ENCODE measurements at regions not wholly inside any gene's neighbourhood (a gene's known extent, or its start where the extent isn't known, plus 50 kb on each side); places are given as distances from the start of the nearest gene placed in this dataset.

DNA sequence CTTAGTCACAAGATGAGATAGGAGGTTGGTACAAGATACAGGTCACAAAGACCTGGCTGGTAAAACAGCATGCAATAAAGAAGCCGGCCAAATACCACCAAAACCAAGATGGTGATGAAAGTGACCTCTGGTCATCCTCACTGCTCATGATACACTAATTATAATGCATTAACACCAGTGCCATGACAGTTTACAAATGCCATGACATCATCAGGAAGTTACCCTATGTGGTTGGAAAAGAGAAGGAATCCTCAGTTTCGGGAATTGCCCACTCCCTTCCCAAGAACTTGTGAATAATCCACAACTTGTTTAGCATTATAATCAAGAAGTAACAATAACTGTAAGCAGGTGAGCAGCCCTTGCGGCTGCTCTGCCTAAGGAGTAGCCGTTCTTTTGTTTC, 408.5 kb upstream of the RAG2 start:
- no peaks in the 10 kb centered on the region for H3K36me3 ChIP-seq (ENCODE audit: control insufficient read depth, insufficient read depth, low read length)
- no peak overlapping the region for H3K9ac ChIP-seq (ENCODE audit: low read length)
- H3K4me3 ChIP-seq (ENCODE audit: low read length) = no peak overlapping the region
- no peaks in the 10 kb centered on the region for H3K27me3 ChIP-seq (ENCODE audit: control insufficient read depth, insufficient read depth, low read length)
- no peaks in the 10 kb centered on the region for H3K4me1 ChIP-seq (ENCODE audit: control insufficient read depth, insufficient read depth, low read length)
- no peak overlapping the region for H3K27ac ChIP-seq (ENCODE audit: low read depth, low read length)

DNA sequence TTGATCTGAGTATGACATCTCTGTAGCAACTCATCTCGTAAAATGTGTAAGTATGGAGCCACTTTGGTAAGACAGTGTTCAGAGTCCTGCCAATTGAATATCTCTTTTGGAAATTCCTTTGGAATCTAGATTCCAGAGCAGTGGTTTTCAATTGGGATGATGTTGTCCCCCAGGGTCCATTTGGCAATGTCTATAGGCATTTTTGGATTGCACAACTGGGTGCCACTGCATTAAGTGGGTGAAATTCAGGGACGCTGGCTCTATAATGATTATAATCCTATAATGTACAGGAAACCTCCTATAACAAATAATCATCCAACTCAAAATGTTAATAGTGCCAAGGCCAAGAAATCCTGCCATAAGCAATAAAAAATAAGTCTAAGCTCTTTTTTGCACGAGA, 404.8 kb upstream of the RAG2 start:
- Histone ChIP-seq H3K4me1 (ENCODE audit: control insufficient read depth, insufficient read depth, low read length) (no peaks in the 10 kb centered on the region), H3K36me3 (ENCODE audit: control insufficient read depth, insufficient read depth, low read length) (no peaks in the 10 kb centered on the region), H3K9ac (ENCODE audit: low read length) (no peak overlapping the region), H3K27ac (ENCODE audit: low read depth, low read length) (no peak overlapping the region), H3K4me3 (ENCODE audit: low read length) (no peak overlapping the region), H3K27me3 (ENCODE audit: control insufficient read depth, insufficient read depth, low read length) (no peaks in the 10 kb centered on the region)

DNA sequence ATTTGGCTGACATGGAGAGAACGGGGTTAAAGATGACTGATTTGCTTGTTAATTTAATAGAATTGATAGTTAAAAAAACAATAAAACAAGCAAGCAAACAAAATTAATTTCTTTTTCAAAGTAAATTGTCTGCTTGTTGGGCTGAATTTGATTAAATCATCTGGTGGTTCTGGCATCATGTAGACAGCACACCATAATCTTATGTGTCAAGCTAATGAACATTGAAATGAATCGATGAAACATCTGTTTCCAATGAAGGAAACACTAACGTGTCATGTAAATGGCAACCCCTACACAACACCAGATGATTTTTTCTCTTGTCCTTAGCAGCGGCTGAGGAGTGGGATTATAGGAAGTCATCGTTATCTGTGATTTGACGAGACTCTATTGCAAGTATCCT, 399.6 kb upstream of the RAG2 start:
- Histone ChIP-seq H3K9ac (ENCODE audit: low read length) (no peak overlapping the region), H3K36me3 (ENCODE audit: control insufficient read depth, insufficient read depth, low read length) (no peaks in the 10 kb centered on the region), H3K4me1 (ENCODE audit: control insufficient read depth, insufficient read depth, low read length) (no peaks in the 10 kb centered on the region), H3K4me3 (ENCODE audit: low read length) (no peak overlapping the region), H3K27me3 (ENCODE audit: control insufficient read depth, insufficient read depth, low read length) (no peaks in the 10 kb centered on the region), H3K27ac (ENCODE audit: low read depth, low read length) (no peak overlapping the region)

DNA sequence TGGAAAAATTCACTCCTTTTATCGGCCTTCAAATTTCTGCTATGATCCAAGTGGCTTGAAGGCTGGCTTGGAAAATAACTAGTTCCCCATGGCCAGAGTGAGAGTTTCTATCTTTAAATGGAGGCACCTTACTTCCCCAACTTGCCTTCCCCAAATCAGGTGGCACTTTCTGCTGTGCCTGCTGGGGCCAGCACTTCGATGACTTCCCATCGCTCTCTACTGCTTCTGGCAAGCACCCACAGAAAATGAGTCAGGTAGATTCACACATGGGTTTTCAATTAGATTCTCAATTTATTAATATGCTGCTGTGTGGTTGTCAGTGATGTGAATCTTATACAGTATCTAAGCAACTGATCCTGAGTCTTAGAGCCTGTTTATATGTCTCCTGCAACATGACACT, 398.8 kb upstream of the RAG2 start:
- Histone ChIP-seq H3K27ac (ENCODE audit: low read depth, low read length) (no peak overlapping the region), H3K27me3 (ENCODE audit: control insufficient read depth, insufficient read depth, low read length) (no peaks in the 10 kb centered on the region), H3K9ac (ENCODE audit: low read length) (no peak overlapping the region), H3K36me3 (ENCODE audit: control insufficient read depth, insufficient read depth, low read length) (no peaks in the 10 kb centered on the region), H3K4me1 (ENCODE audit: control insufficient read depth, insufficient read depth, low read length) (no peaks in the 10 kb centered on the region), H3K4me3 (ENCODE audit: low read length) (no peak overlapping the region)

DNA sequence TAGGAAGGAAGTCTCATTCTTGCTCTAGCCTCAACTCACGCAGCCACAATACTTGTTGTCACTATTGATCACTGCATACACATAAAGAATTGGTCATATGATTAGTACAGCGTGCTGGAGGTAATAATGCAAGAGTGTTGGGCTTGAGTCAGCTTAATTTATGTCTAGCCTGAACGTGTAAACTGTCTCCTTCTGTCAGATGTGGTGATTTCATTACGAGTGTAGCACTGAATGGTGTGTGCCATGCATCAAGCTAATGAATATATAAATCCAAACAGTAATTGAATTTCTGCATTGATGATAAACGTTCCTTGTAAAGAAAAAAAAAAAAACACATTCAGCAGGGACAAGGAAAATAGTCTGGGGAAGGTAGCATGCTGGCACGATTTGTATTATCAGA, 396.2 kb upstream of the RAG2 start:
- Histone ChIP-seq H3K27me3 (ENCODE audit: control insufficient read depth, insufficient read depth, low read length) (no peaks in the 10 kb centered on the region), H3K4me1 (ENCODE audit: control insufficient read depth, insufficient read depth, low read length) (no peaks in the 10 kb centered on the region), H3K9ac (ENCODE audit: low read length) (no peak overlapping the region), H3K36me3 (ENCODE audit: control insufficient read depth, insufficient read depth, low read length) (no peaks in the 10 kb centered on the region), H3K27ac (ENCODE audit: low read depth, low read length) (no peak overlapping the region), H3K4me3 (ENCODE audit: low read length) (no peak overlapping the region)

DNA sequence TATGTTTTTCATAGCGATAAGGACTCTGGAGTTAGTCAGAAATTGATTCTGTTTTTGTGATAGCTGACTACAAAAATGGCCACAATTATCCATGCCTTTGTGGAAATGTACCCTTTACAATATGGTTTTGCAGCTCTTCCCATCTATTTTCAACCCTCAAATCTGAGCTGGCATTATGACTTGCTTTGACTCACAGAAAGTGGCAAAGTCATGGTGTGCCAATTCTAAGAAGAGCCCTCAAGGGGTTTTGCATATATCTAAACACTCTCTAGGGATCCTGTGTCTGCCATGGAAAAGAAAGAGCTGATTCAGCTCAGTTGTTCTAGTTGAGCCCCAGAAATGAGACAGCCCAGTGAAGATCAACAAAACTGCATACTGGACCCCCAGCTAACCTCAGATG, 390.5 kb upstream of the RAG2 start:
- Histone ChIP-seq H3K4me3 (ENCODE audit: low read length) (no peak overlapping the region), H3K36me3 (ENCODE audit: control insufficient read depth, insufficient read depth, low read length) (no peaks in the 10 kb centered on the region)

DNA sequence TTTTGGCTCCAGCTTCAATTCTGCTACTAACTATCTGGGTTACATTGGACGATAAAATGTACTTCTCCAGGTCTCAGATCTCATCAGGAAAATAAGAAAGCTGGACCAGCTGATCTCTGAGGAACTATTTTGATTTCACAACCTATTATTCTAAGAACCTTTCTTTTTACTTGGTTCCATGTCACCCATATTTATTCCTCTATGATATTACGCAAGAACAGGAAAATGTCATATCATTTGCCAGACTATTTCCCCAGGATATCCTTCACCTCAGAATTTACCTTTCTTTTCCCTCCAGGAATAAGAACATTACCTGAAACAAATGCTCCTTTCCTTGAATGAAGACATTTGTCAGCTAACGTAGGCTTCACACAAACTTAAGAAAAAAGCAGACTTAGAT, 387.5 kb upstream of the RAG2 start:
- H3K9ac ChIP-seq (ENCODE audit: low read length) = no peak overlapping the region
- no peak overlapping the region for H3K27ac ChIP-seq (ENCODE audit: low read depth, low read length)
- H3K27me3 ChIP-seq (ENCODE audit: control insufficient read depth, insufficient read depth, low read length) = no peaks in the 10 kb centered on the region
- no peak overlapping the region for H3K4me3 ChIP-seq (ENCODE audit: low read length)
- no peaks in the 10 kb centered on the region for H3K36me3 ChIP-seq (ENCODE audit: control insufficient read depth, insufficient read depth, low read length)
- no peaks in the 10 kb centered on the region for H3K4me1 ChIP-seq (ENCODE audit: control insufficient read depth, insufficient read depth, low read length)

More for the DNA sequence above, 390.5 kb upstream of the RAG2 start:
- H3K27ac ChIP-seq (ENCODE audit: low read depth, low read length) = no peak overlapping the region
- no peaks in the 10 kb centered on the region for H3K27me3 ChIP-seq (ENCODE audit: control insufficient read depth, insufficient read depth, low read length)
- H3K9ac ChIP-seq (ENCODE audit: low read length) = no peak overlapping the region
- H3K4me1 ChIP-seq (ENCODE audit: control insufficient read depth, insufficient read depth, low read length) = no peaks in the 10 kb centered on the region

DNA sequence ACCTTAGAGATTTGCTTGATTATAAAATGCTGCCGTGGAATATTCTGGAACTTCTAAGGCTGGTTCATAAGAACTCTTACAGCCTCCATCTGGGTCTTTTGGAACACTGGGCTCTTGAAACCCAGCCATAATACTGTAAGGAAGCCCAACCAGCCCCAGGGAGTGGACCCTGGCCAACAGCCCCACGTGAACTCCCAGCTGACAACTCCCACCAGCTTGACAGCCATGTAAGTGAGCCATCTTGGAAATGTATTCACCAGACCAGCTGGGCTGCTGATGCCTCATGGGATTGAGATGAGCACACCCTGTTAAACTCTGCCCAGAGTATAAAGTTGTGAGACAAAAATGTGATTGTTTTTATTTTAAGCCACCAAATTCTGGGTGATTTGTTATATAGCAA, 378.7 kb upstream of the RAG2 start:
- Histone ChIP-seq H3K9ac (ENCODE audit: low read length) (no peak overlapping the region), H3K4me3 (ENCODE audit: low read length) (no peak overlapping the region), H3K36me3 (ENCODE audit: control insufficient read depth, insufficient read depth, low read length) (no peaks in the 10 kb centered on the region), H3K27me3 (ENCODE audit: control insufficient read depth, insufficient read depth, low read length) (no peaks in the 10 kb centered on the region), H3K27ac (ENCODE audit: low read depth, low read length) (no peak overlapping the region), H3K4me1 (ENCODE audit: control insufficient read depth, insufficient read depth, low read length) (no peaks in the 10 kb centered on the region)

DNA sequence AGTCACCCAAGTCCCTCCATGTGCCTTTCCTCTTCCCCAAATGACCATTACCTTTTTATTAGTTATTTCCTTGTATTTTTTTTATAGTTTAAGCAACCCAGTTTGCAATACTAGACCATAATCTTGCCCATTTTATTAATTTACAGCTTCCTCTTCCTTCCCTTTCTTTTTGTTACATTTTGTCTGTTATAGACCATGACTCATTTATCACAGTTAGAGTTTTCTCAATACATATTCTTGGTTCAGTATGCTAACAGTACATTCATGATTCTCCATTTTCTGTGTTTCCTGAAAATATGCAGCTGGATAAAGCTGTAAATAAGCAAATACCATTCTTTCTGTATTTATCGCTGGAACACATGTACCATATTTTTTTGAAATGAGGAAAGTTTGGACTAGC, 376.7 kb upstream of the RAG2 start:
- H3K9ac ChIP-seq (ENCODE audit: low read length) = no peak overlapping the region
- H3K27me3 ChIP-seq (ENCODE audit: control insufficient read depth, insufficient read depth, low read length) = no peaks in the 10 kb centered on the region
- no peak overlapping the region for H3K4me3 ChIP-seq (ENCODE audit: low read length)
- no peaks in the 10 kb centered on the region for H3K36me3 ChIP-seq (ENCODE audit: control insufficient read depth, insufficient read depth, low read length)
- H3K4me1 ChIP-seq (ENCODE audit: control insufficient read depth, insufficient read depth, low read length) = no peaks in the 10 kb centered on the region
- no peak overlapping the region for H3K27ac ChIP-seq (ENCODE audit: low read depth, low read length)

DNA sequence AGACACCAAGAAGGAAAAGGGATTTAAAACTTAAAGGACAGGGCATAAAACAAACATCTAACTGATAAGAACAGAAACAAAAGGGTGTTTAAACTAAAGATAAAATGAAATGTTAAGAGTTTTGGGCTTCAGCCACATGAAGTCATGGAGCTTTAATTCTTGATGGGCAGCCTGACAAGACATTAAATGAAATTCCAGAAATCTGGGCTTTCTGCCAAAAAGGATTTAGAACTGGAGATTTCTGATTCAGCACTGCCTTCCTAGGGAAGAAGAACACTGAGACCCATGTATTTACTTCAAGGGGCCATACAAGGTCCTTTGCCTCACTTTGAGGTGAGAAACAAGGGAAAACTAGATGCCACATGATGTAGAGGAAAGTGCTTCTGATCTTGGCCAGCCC, 355.9 kb upstream of the RAG2 start:
- Histone ChIP-seq H3K4me3 (ENCODE audit: low read length) (no peak overlapping the region), H3K27me3 (ENCODE audit: control insufficient read depth, insufficient read depth, low read length) (no peaks in the 10 kb centered on the region), H3K4me1 (ENCODE audit: control insufficient read depth, insufficient read depth, low read length) (no peaks in the 10 kb centered on the region), H3K36me3 (ENCODE audit: control insufficient read depth, insufficient read depth, low read length) (no peaks in the 10 kb centered on the region), H3K27ac (ENCODE audit: low read depth, low read length) (no peak overlapping the region), H3K9ac (ENCODE audit: low read length) (no peak overlapping the region)

DNA sequence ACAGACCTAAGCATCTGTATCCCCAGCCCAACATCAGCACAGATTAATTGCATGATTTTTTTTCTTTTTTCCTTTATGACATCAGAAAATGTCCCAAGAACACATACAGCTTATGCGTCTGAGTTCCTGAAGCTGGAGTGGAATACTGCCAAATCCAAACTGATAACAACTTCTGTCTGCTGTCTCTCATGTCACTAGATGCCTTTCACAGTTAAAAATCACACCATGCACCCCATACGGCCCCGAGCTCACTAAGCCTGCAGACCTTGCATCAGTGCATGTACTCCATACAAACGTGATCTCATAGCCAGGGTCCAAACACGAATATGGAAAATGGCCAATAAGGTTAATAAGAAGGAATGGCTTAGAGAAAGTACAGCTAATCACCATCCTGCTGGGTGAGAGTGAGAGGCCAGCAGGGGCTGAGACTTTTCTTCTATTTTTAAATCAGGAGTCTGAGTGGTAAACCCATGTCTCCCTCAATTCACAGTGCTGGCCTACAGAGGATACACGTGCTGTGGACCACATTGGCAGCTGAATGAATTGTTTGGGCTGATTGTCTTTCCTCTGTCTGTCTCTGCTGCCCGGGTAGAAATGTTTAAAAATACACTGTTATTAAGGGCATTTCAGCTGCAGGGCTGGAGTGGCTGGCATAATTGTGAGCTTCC, 350.6 kb upstream of the RAG2 start:
- no peak overlapping the region for H3K9ac ChIP-seq (ENCODE audit: low read length)
- no peaks in the 10 kb centered on the region for H3K36me3 ChIP-seq (ENCODE audit: control insufficient read depth, insufficient read depth, low read length)
- H3K4me3 ChIP-seq (ENCODE audit: low read length) = no peak overlapping the region
- H3K4me1 ChIP-seq (ENCODE audit: control insufficient read depth, insufficient read depth, low read length) = no peaks in the 10 kb centered on the region
- H3K27ac ChIP-seq (ENCODE audit: low read depth, low read length) = no peak overlapping the region
- H3K27me3 ChIP-seq (ENCODE audit: control insufficient read depth, insufficient read depth, low read length) = no peaks in the 10 kb centered on the region

DNA sequence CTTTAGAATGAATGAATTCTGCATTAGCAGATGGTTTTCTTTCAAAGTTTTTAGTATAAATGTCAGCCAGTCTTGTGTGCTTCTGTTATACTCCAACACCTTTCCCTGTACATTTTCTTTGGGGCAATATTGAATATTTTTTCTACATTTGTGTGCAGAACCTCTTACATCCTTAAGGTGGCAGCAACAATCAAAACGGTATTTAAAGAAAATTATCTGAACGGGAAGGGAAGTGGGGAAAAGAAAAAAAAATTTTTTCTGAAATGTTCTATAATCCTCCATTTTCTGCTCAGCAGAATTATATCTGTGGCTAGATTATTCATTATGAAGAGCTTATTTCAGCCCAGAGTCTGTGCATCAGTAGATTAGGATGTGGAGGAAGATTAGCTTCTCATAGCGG, 347.3 kb upstream of the RAG2 start:
- no peaks in the 10 kb centered on the region for H3K36me3 ChIP-seq (ENCODE audit: control insufficient read depth, insufficient read depth, low read length)
- H3K9ac ChIP-seq (ENCODE audit: low read length) = no peak overlapping the region
- no peaks in the 10 kb centered on the region for H3K27me3 ChIP-seq (ENCODE audit: control insufficient read depth, insufficient read depth, low read length)
- no peaks in the 10 kb centered on the region for H3K4me1 ChIP-seq (ENCODE audit: control insufficient read depth, insufficient read depth, low read length)
- H3K27ac ChIP-seq (ENCODE audit: low read depth, low read length) = no peak overlapping the region
- H3K4me3 ChIP-seq (ENCODE audit: low read length) = no peak overlapping the region

DNA sequence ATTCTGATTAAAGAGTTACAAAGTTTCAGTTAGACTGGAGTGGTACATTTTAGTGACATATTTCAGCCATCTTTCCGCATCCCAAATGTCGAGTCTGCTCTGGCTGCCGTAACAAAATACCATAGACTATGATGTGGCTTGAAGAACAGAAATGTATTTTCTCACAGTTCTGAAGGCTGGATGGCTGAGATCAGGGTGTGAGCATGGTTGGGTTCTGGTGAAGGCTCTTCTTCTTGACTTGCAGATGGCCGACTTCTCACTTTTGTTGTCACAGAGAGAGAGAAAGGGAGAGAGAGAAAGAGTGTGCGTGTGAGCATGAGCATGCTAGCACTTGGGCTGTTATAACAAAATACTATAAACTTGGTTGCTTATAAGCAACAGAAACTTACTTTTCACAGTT, 335.4 kb upstream of the RAG2 start:
- Histone ChIP-seq H3K27me3 (ENCODE audit: control insufficient read depth, insufficient read depth, low read length) (no peaks in the 10 kb centered on the region), H3K9ac (ENCODE audit: low read length) (no peak overlapping the region), H3K4me3 (ENCODE audit: low read length) (no peak overlapping the region), H3K27ac (ENCODE audit: low read depth, low read length) (no peak overlapping the region), H3K36me3 (ENCODE audit: control insufficient read depth, insufficient read depth, low read length) (no peaks in the 10 kb centered on the region), H3K4me1 (ENCODE audit: control insufficient read depth, insufficient read depth, low read length) (no peaks in the 10 kb centered on the region)
